ENCODE measurements at regions not wholly inside any gene's neighbourhood (a gene's known extent, or its start where the extent isn't known, plus 50 kb on each side); places are given as distances from the start of the nearest gene placed in this dataset.
"Not testable (repeated sequence)": the region's sequence is repeated elsewhere in the genome, so short reads cannot be mapped to it uniquely, and the experiment has no call there.

- DNase-seq, result no peak
Measured at GRCh38 chr9:75463871-75464270, 375.6 kb downstream of the OSTF1 start.

- no peak for DNase-seq
Measured at GRCh38 chr9:75464726-75465125, 376.4 kb downstream of the OSTF1 start.

GRCh38 chr9:75467142-75467541, 378.8 kb downstream of the OSTF1 start:
- DNase-seq, result no peak

- DNase-seq, result no peak
Measured at GRCh38 chr9:75471549-75472114, 383.3 kb downstream of the OSTF1 start.

GRCh38 chr9:75482566-75482965, 394.3 kb downstream of the OSTF1 start:
- no peak for DNase-seq

GRCh38 chr9:75483636-75484035, 395.3 kb downstream of the OSTF1 start:
- no peak for DNase-seq

- no peak for DNase-seq
Measured at GRCh38 chr9:75487856-75488718, 399.8 kb downstream of the OSTF1 start.

- DNase-seq, result no peak
Measured at GRCh38 chr9:75488719-75489110, 400.4 kb downstream of the OSTF1 start.

GRCh38 chr9:75490326-75490725, 400.1 kb upstream of the PCSK5 start:
- DNase-seq, result no peak

GRCh38 chr9:75491533-75491932, 398.9 kb upstream of the PCSK5 start:
- no peak for DNase-seq

GRCh38 chr9:75499812-75500211, 390.7 kb upstream of the PCSK5 start:
- DNase-seq, result no peak

- DNase-seq, result no peak
Measured at GRCh38 chr9:75500479-75500878, 390.0 kb upstream of the PCSK5 start.

- DNase-seq, result not testable (repeated sequence)
Measured at GRCh38 chr9:75500940-75501339, 389.5 kb upstream of the PCSK5 start.

GRCh38 chr9:75504721-75505120, 385.8 kb upstream of the PCSK5 start:
- no peak for DNase-seq

- no peak for DNase-seq
Measured at GRCh38 chr9:75505654-75506053, 384.8 kb upstream of the PCSK5 start.

GRCh38 chr9:75529463-75529862, 361.0 kb upstream of the PCSK5 start:
- DNase-seq, result no peak

- no peak for DNase-seq
Measured at GRCh38 chr9:75531588-75531987, 358.9 kb upstream of the PCSK5 start.

- no peak for DNase-seq
Measured at GRCh38 chr9:75532233-75533050, 358.0 kb upstream of the PCSK5 start.

GRCh38 chr9:75539523-75539922, 350.9 kb upstream of the PCSK5 start:
- no peak for DNase-seq

GRCh38 chr9:75540185-75540584, 350.3 kb upstream of the PCSK5 start:
- DNase-seq, result no peak

- DNase-seq, result no peak
Measured at GRCh38 chr9:75541734-75542133, 348.7 kb upstream of the PCSK5 start.

GRCh38 chr9:75544815-75545214, 345.7 kb upstream of the PCSK5 start:
- no peak for DNase-seq

- DNase-seq, result no peak
Measured at GRCh38 chr9:75545287-75545686, 345.2 kb upstream of the PCSK5 start.

- DNase-seq, result no peak
Measured at GRCh38 chr9:75548871-75549270, 341.6 kb upstream of the PCSK5 start.

Measured in CD4-positive, alpha-beta T cell treated with Interferon gamma for 1 hour (primary cell).